Tibial nerve (tissue), 4 donors: ENCODE measurements at regions not wholly inside any gene's neighbourhood (a gene's known extent, or its start where the extent isn't known, plus 50 kb on each side); places are given as distances from the start of the nearest gene placed in this dataset.

ENCODE experiments used
- DNase-seq, 2 donors: peaks; one replicate each; pipeline ENCODE4 v3.0.0-alpha.2; 2019; ENCODE audit warnings: low spot score in 2 of 2
- H3K27ac ChIP-seq, 4 donors: fragments of 200-600 bp; sonication (generic) in 3 of 4; one replicate each; pipeline ENCODE4 v1.5.1; 2017 to 2019; ENCODE audit warnings: mild to moderate bottlenecking in 1 of 4
- H3K27me3 ChIP-seq, 2 donors: fragments of 200-600 bp; sonication (generic) in 1 of 2; one replicate each; pipeline versions ENCODE4 v1.5.1 to v1.6.0; 2017 to 2019
- H3K36me3 ChIP-seq, 3 donors: fragments of 200-600 bp; sonication (generic); one replicate each; pipeline ENCODE4 v1.5.1; 2018 to 2019
- H3K4me1 ChIP-seq, 4 donors: fragments of 200-600 bp; sonication (generic) in 3 of 4; one replicate each; pipeline ENCODE4 v1.5.1; 2017 to 2019
- H3K4me3 ChIP-seq, 4 donors: fragments of 200-600 bp; sonication (generic) in 3 of 4; one replicate each; pipeline ENCODE4 v1.5.1; 2017 to 2019; ENCODE audit warnings: mild to moderate bottlenecking in 1 of 4, moderate library complexity in 1 of 4
- H3K9me3 ChIP-seq, 4 donors: fragments of 200-600 bp; sonication (generic) in 3 of 4; one replicate each; pipeline ENCODE4 v1.5.1; 2017 to 2019
- EP300 ChIP-seq, 2 donors: sonication (generic); formaldehyde crosslinking; IDR thresholded peaks; one replicate each; pipeline ENCODE4 v1.6.1; 2017; ENCODE audit warnings: antibody characterized with exemption in 2 of 2, mild to moderate bottlenecking in 1 of 2
- POLR2A ChIP-seq, 2 donors: fragments of 450-650 bp; IDR thresholded peaks; one replicate each; pipeline ENCODE4 v1.6.1; 2017; ENCODE audit warnings: antibody characterized with exemption in 2 of 2, mild to moderate bottlenecking in 2 of 2, moderate library complexity in 2 of 2
- WGBS, 2 donors: methylation state at CpG; one replicate each; pipeline ENCODE4 v1.1.5; 2018; 5-methylcytosine and 5-hydroxymethylcytosine counted together
- TF ChIP-seq, protein P1 (sequence below), 5 experiments: fragments of 200-600 bp in 3 of 5; fragments of 450-650 bp in 2 of 5; sonication (generic) in 3 of 5; IDR thresholded peaks; one replicate each; pipeline ENCODE4 v1.5.1; 2016 to 2019; ENCODE audit warnings: antibody characterized with exemption in 5 of 5, mild to moderate bottlenecking in 3 of 5, moderate library complexity in 2 of 5

DNA sequence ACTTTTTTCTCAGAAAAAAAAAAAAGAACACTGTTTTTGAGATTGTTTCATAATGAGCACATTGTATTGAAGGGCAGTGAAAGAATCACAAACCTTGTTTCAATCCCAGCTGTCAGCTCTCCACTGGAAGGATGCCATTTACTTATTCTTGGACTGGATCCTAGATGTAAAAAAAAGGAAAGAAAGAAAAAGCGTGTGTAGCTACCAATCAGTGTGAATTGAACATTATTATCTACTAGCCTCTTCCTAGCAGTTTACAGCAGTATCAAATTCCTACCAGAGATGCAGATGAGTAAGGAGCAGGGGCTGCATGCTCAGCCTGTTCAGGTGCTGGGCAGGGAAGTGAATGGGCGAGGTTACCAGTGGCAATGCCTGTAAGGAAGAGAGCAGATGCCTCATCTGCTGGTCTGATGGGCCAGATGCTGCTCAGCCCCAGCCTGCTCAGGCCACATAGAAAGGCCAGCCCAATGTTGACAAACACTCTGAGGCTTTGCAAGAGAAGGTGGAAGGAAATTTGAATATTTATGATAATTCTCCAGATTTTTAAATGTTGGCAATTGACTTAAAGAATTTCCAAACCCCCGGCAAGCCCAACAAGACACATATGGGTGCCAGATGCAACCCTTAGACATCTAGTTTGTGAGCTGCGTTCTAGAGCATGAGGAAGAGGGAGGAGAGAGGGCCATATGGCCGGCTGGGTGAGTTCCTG is 189.5 kb downstream of the IBTK start:
- H3K4me3 ChIP-seq = no peak overlapping the region
- 36 to 42% methylated on average over 5 of the region's 5 CpGs for WGBS, 2 donors
- H3K36me3 ChIP-seq = no peaks in the 10 kb centered on the region
- no peaks in the 10 kb centered on the region for H3K27me3 ChIP-seq
- DNase-seq = no peak
- H3K9me3 ChIP-seq = no peaks in the 10 kb centered on the region
- H3K4me1 ChIP-seq = peaks cover 0 to 15% (median 4%) of the 10 kb centered on the region in 4 donors
- TF ChIP-seq EP300 (IDR thresholded peaks at IDR 0.05) (no peak), POLR2A (IDR thresholded peaks at IDR 0.05) (no peak)
- TF ChIP-seq, protein P1, sequence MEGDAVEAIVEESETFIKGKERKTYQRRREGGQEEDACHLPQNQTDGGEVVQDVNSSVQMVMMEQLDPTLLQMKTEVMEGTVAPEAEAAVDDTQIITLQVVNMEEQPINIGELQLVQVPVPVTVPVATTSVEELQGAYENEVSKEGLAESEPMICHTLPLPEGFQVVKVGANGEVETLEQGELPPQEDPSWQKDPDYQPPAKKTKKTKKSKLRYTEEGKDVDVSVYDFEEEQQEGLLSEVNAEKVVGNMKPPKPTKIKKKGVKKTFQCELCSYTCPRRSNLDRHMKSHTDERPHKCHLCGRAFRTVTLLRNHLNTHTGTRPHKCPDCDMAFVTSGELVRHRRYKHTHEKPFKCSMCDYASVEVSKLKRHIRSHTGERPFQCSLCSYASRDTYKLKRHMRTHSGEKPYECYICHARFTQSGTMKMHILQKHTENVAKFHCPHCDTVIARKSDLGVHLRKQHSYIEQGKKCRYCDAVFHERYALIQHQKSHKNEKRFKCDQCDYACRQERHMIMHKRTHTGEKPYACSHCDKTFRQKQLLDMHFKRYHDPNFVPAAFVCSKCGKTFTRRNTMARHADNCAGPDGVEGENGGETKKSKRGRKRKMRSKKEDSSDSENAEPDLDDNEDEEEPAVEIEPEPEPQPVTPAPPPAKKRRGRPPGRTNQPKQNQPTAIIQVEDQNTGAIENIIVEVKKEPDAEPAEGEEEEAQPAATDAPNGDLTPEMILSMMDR (IDR thresholded peaks at IDR 0.05) = no peak
- no peak overlapping the region for H3K27ac ChIP-seq

DNA sequence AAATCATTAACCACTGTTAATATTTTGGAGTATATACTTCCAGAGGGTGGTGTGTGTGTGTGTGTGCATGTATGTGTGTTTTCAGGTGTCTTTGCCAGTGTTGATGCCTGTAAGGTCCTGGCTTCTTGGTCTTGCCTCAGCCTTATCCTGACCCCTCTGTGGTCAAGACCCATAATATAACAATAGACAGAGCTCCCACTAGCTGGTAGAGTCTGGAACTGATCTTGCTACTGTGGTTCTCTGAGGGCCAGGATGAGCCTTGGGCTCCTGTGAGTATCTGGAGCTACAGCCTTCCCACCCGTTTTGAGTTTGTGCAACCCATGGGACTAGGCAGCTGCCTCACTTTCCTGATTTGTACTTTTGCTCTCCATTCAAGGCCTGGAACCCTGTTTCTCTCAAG is 191.0 kb downstream of the IBTK start:
- Histone ChIP-seq H3K36me3 (no peaks in the 10 kb centered on the region), H3K4me3 (no peak overlapping the region), H3K27ac (no peak overlapping the region), H3K4me1 (peaks cover 0 to 15% (median 4%) of the 10 kb centered on the region in 4 donors), H3K27me3 (no peaks in the 10 kb centered on the region), H3K9me3 (no peaks in the 10 kb centered on the region)
- no peak for DNase-seq
- WGBS, 2 donors = 60 to 67% methylated on average over 1 of the region's 1 CpG
- TF ChIP-seq, protein P1 (IDR thresholded peaks at IDR 0.05) = no peak
- TF ChIP-seq EP300 (IDR thresholded peaks at IDR 0.05) = no peak
- TF ChIP-seq POLR2A (IDR thresholded peaks at IDR 0.05) = no peak

DNA sequence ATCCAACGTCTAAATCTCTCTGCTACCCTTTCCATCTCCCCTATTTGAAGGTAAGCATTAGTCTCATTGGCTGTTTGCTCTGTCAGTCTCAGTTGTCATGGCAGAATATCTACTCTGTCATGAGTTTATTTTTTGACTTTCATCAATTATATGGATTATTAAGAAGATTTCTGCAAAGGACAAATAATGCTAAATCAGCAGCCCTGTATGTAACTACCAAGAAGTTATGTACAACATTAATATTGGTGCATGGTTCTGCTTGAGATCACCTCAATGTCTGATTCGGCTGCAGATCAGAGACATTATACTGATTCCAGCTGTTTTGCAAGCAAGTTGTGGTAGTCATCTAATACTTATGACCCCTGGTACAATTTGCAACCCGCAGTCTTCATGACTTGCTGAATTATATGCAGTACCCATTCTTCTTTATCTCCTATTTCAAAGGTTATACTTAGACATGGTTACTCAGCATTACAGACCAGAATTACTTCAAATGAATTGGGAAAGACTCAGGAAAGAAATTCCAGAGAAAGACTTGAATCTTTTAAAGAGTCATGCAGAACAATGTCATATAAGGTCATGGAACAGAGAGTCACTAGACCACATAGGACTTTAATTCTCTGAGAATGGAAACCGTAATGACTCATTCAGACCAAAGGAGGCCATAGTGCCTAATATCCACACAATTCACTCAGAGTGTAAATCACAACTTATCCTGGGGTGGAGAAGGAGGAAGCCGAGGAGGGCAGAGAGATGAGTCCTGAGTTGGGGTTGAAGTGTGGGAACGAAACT is 201.4 kb downstream of the IBTK start:
- Histone ChIP-seq H3K36me3 (no peaks in the 10 kb centered on the region), H3K27ac (no peak overlapping the region), H3K4me1 (no peaks in the 10 kb centered on the region), H3K4me3 (no peak overlapping the region), H3K9me3 (no peaks in the 10 kb centered on the region), H3K27me3 (no peaks in the 10 kb centered on the region)
- TF ChIP-seq, protein P1 (IDR thresholded peaks at IDR 0.05) = no peak
- TF ChIP-seq POLR2A (IDR thresholded peaks at IDR 0.05) (no peak), EP300 (IDR thresholded peaks at IDR 0.05) (no peak)
- WGBS, 2 donors = 80 to 82% methylated on average over 6 of the region's 6 CpGs
- no peak for DNase-seq

DNA sequence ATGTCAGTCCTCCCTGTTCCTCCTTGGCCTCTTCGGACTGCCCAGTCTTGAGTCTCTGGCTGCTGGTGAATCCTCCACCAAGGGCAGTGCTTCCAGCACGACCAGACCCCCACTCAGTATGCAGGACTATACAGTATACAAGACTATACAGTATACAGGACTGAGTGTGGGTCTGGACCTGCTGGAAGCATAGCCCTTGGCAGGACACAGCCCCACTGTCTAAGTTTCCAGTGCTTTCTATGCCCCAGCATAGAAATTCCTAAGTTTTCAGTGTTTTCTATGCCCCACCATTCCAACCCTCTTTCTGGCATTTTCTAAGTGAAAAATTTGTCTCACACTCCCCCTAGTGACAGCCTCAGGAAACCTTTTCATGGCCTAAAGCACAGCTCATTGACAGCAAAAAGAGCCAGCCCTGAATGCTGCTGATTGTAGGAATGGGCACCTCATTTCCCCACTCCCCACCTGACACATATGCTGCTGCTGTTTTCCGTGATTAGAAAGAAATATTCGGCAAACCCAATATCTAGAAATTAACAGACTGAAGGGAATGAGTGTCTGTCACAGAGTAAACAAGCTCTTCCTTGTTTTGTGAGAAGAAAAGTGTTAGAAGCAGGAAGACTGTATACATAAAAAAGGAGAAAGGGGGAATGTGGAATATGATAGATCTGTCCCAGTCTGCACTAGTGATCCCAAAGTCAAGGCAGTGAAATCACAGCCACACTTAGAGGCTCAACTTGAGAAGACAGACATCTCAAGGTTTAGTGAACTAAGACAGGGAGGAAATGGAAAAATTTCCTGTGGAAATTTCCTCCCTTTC is 206.9 kb downstream of the IBTK start:
- TF ChIP-seq POLR2A (IDR thresholded peaks at IDR 0.05) (no peak), EP300 (IDR thresholded peaks at IDR 0.05) (peak in 1 of 2 donors; percentile 26)
- TF ChIP-seq, protein P1 (IDR thresholded peaks at IDR 0.05) = peak; percentile 51 to 81 (median 72)
- peak in 1 of 2 donors; percentile 50 for DNase-seq
- no peak overlapping the region for H3K4me3 ChIP-seq
- H3K27me3 ChIP-seq = no peaks in the 10 kb centered on the region
- no peak overlapping the region for H3K27ac ChIP-seq
- WGBS, 2 donors = 37 to 47% methylated on average over 4 of the region's 4 CpGs
- H3K9me3 ChIP-seq = no peaks in the 10 kb centered on the region
- no peaks in the 10 kb centered on the region for H3K36me3 ChIP-seq
- H3K4me1 ChIP-seq = peaks cover 0 to 12% (median 3%) of the 10 kb centered on the region in 4 donors
